GM23338 (cell line): ENCODE measurements at regions not wholly inside any gene's neighbourhood (a gene's known extent, or its start where the extent isn't known, plus 50 kb on each side); places are given as distances from the start of the nearest gene placed in this dataset.

Experiments used
- ATAC-seq: fragments of 200-7000 bp; cut with Tn5 transposase; 3 replicates; pipeline ENCODE4 v1.9.1; 2020
- DNase-seq: peaks from one replicate; pipeline ENCODE4 v3.0.0-alpha.2; 2015; ENCODE audit warnings: low spot score
- H2AFZ ChIP-seq: fragments of 200-600 bp; sonication (generic); 2 replicates; pipeline ENCODE4 v1.8.0; 2016; ENCODE audit warnings: antibody characterized with exemption, mild to moderate bottlenecking, moderate library complexity
- H3F3A ChIP-seq: fragments of 200-600 bp; sonication (generic); replicated peaks from 2 replicates; pipeline ENCODE4 v1.8.0; 2017; ENCODE audit warnings: antibody characterized with exemption, mixed run types, low read depth
- H3K27ac ChIP-seq: fragments of 200-600 bp; sonication (generic); 2 replicates; pipeline ENCODE4 v1.6.1; 2016; ENCODE audit warnings: low read depth
- H3K27me3 ChIP-seq: fragments of 200-600 bp; sonication (generic); 2 replicates; pipeline ENCODE4 v1.8.0; 2016; ENCODE audit warnings: mild to moderate bottlenecking, mixed run types, moderate library complexity; ENCODE audit not compliant: insufficient read depth
- H3K36me3 ChIP-seq: fragments of 200-600 bp; sonication (generic); 2 replicates; pipeline ENCODE4 v1.8.0; 2016; ENCODE audit warnings: mild to moderate bottlenecking; ENCODE audit not compliant: insufficient read depth
- H3K4me1 ChIP-seq: fragments of 200-600 bp; sonication (generic); 2 replicates; pipeline ENCODE4 v1.8.0; 2016; ENCODE audit warnings: mild to moderate bottlenecking, moderate library complexity; ENCODE audit not compliant: insufficient read depth
- H3K4me2 ChIP-seq: fragments of 200-600 bp; sonication (generic); 2 replicates; pipeline ENCODE4 v1.7.1; 2017; ENCODE audit warnings: mixed run types
- H3K4me3 ChIP-seq: fragments of 200-600 bp; sonication (generic); 2 replicates; pipeline ENCODE4 v1.6.1; 2016; ENCODE audit warnings: mixed run types
- H3K79me2 ChIP-seq: fragments of 200-600 bp; sonication (generic); replicated peaks from 2 replicates; pipeline ENCODE4 v1.8.0; 2017; ENCODE audit warnings: mild to moderate bottlenecking; ENCODE audit not compliant: insufficient read depth
- H3K9me2 ChIP-seq: fragments of 200-600 bp; sonication (generic); 2 replicates; pipeline ENCODE4 v1.8.0; 2017; ENCODE audit not compliant: insufficient read depth
- H4K20me1 ChIP-seq: fragments of 200-600 bp; sonication (generic); replicated peaks from 2 replicates; pipeline ENCODE4 v1.8.0; 2017; ENCODE audit warnings: mild to moderate bottlenecking; ENCODE audit not compliant: insufficient read depth
- H3K27ac Mint-ChIP-seq: 2 replicates; pipeline ENCODE4 v1.8.0; 2020; ENCODE audit warnings: inconsistent platforms, mild to moderate bottlenecking, moderate library complexity, mixed read lengths
- H3K27me3 Mint-ChIP-seq: 3 replicates; pipeline ENCODE4 v1.8.0; 2022; ENCODE audit warnings: low read depth, mild to moderate bottlenecking, moderate library complexity, mixed read lengths, inconsistent platforms; ENCODE audit not compliant: insufficient read depth, poor library complexity
- H3K36me3 Mint-ChIP-seq: 3 replicates; pipeline ENCODE4 v1.8.0; 2021; ENCODE audit warnings: low read depth, mild to moderate bottlenecking, inconsistent platforms, moderate library complexity, mixed read lengths
- H3K4me1 Mint-ChIP-seq: 3 replicates; pipeline ENCODE4 v1.8.0; 2020; ENCODE audit warnings: mild to moderate bottlenecking, inconsistent platforms, mixed read lengths
- H3K4me3 Mint-ChIP-seq: 3 replicates; pipeline ENCODE4 v1.8.0; 2021; ENCODE audit warnings: moderate library complexity, mild to moderate bottlenecking, inconsistent platforms, mixed read lengths
- H3K9me3 Mint-ChIP-seq: 3 replicates; pipeline ENCODE4 v1.8.0; 2020; ENCODE audit warnings: moderate library complexity, mild to moderate bottlenecking, inconsistent platforms, mixed read lengths
- CREB1 ChIP-seq: fragments of 250-450 bp; sonication (Bioruptor Pico); IDR thresholded peaks from 2 replicates; pipeline ENCODE4 v1.5.0; 2020; ENCODE audit warnings: low read depth, mild to moderate bottlenecking, moderate library complexity
- CTCF ChIP-seq, 2 experiments: fragments of 200-600 bp in 1 of 2; sonication (generic) in 1 of 2; conservative IDR thresholded peaks; 2 replicates each; pipeline versions ENCODE4 v1.5.1 to v1.6.1; 2016 to 2017; ENCODE audit warnings: antibody characterized with exemption in 2 of 2, low read depth in 2 of 2, mild to moderate bottlenecking in 2 of 2, moderate library complexity in 1 of 2
- EZH2 ChIP-seq: fragments of 200-600 bp; sonication (generic); IDR thresholded peaks from one replicate; pipeline ENCODE4 v1.8.0; 2017; ENCODE audit warnings: antibody characterized with exemption, mild to moderate bottlenecking, low read depth; ENCODE audit not compliant: unreplicated experiment
- EZH2phosphoT487 ChIP-seq: fragments of 200-600 bp; sonication (generic); IDR thresholded peaks from one replicate; pipeline ENCODE4 v1.8.1; 2018; ENCODE audit warnings: antibody characterized with exemption; ENCODE audit not compliant: unreplicated experiment
- NANOG ChIP-seq: IDR thresholded peaks from 2 replicates; pipeline ENCODE4 v1.6.1; 2016; ENCODE audit warnings: antibody characterized with exemption, borderline replicate concordance
- POLR2AphosphoS5 ChIP-seq: IDR thresholded peaks from 2 replicates; pipeline ENCODE4 v1.6.1; 2016; ENCODE audit warnings: antibody characterized with exemption, low read depth
- STAT1 ChIP-seq: IDR thresholded peaks from one replicate; pipeline ENCODE4 v1.6.1; 2016; ENCODE audit warnings: antibody characterized with exemption; ENCODE audit not compliant: unreplicated experiment
- ZNF114 ChIP-seq: fragments of 250-450 bp; sonication (Bioruptor Pico); IDR thresholded peaks from 2 replicates; pipeline ENCODE4 v1.5.0; 2020; ENCODE audit warnings: mild to moderate bottlenecking, moderate library complexity
- ZNF331 ChIP-seq: fragments of 250-450 bp; sonication (Bioruptor Pico); IDR thresholded peaks from 2 replicates; pipeline ENCODE4 v1.5.0; 2020; ENCODE audit warnings: low read depth, mild to moderate bottlenecking, moderate library complexity
- ZNF462 ChIP-seq: fragments of 250-450 bp; sonication (Bioruptor Pico); IDR thresholded peaks from 2 replicates; pipeline ENCODE4 v1.5.0; 2020; ENCODE audit warnings: mild to moderate bottlenecking, moderate library complexity
- TF ChIP-seq, protein P1 (sequence below): IDR thresholded peaks from one replicate; pipeline ENCODE4 v1.6.1; 2018; ENCODE audit warnings: antibody characterized with exemption; ENCODE audit not compliant: unreplicated experiment

DNA sequence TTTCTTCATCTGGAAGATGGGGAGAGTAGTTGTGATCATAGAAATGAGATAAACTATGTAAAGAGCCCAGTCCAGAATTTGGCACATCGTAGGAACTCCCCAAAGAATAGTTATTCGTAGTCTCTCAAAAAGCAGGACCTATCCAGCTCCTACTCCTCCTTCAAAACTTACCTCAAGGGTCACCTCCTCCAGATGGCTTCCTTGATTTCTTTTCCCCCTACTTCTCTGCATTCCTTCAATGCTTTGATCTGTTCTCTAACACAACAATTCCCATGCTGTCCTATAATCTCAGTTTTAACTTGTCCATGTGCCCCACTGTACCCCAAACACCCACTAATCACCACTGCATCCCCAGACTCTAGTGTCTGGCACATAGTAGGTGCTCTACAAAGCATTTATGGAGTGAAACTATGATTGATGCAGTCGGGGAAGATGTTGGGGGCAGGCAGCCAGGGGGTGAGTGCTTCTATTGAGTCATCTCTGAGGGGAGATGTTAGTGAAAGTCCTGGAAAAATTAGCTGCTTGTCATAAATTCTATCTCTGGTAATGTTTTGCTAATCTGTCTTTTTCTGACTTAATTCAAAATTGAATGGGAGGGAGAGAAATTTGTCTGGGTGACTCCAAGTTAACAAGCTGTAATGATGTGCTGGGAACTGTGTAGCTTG, 181.3 kb upstream of the KCNG1 start:
- no peak overlapping the region for H3K4me3 Mint-ChIP-seq
- no peak for TF ChIP-seq NANOG
- TF ChIP-seq POLR2AphosphoS5: no peak
- no peak for TF ChIP-seq STAT1
- TF ChIP-seq EZH2phosphoT487: no peak
- TF ChIP-seq ZNF331 (CRISPR knock-in tag): no peak
- no peak for TF ChIP-seq ZNF462 (CRISPR knock-in tag)
- no peak for TF ChIP-seq CREB1 (CRISPR knock-in tag)
- no peak for TF ChIP-seq EZH2
- TF ChIP-seq, protein P1, sequence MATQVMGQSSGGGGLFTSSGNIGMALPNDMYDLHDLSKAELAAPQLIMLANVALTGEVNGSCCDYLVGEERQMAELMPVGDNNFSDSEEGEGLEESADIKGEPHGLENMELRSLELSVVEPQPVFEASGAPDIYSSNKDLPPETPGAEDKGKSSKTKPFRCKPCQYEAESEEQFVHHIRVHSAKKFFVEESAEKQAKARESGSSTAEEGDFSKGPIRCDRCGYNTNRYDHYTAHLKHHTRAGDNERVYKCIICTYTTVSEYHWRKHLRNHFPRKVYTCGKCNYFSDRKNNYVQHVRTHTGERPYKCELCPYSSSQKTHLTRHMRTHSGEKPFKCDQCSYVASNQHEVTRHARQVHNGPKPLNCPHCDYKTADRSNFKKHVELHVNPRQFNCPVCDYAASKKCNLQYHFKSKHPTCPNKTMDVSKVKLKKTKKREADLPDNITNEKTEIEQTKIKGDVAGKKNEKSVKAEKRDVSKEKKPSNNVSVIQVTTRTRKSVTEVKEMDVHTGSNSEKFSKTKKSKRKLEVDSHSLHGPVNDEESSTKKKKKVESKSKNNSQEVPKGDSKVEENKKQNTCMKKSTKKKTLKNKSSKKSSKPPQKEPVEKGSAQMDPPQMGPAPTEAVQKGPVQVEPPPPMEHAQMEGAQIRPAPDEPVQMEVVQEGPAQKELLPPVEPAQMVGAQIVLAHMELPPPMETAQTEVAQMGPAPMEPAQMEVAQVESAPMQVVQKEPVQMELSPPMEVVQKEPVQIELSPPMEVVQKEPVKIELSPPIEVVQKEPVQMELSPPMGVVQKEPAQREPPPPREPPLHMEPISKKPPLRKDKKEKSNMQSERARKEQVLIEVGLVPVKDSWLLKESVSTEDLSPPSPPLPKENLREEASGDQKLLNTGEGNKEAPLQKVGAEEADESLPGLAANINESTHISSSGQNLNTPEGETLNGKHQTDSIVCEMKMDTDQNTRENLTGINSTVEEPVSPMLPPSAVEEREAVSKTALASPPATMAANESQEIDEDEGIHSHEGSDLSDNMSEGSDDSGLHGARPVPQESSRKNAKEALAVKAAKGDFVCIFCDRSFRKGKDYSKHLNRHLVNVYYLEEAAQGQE: no peak
- no peak for TF ChIP-seq ZNF114
- no peak for TF ChIP-seq CTCF (conservative IDR thresholded peaks at IDR 0.05; ENCODE audit: low read depth in 2 of 2)

More for the DNA sequence above, 181.3 kb upstream of the KCNG1 start:
- Mint-ChIP-seq H3K27ac (no peak overlapping the region), H3K4me1 (0 out of 3 replicates have a peak, but pooled peaks cover 2% of the 10 kb centered on the region), H3K9me3 (no peaks in the 10 kb centered on the region; the same call in 2 of the 3 replicates), H3K36me3 (no peaks in the 10 kb centered on the region), H3K27me3 (peaks cover 7% of the 10 kb centered on the region)
- no peak overlapping the region for H3K4me2 ChIP-seq
- no peak for DNase-seq
- no peaks in the 10 kb centered on the region for H3K27me3 ChIP-seq
- no peaks in the 10 kb centered on the region for H3K36me3 ChIP-seq
- no peak overlapping the region for H3K27ac ChIP-seq
- H4K20me1 ChIP-seq: no peaks in the 10 kb centered on the region
- no peaks in the 10 kb centered on the region for H3K9me2 ChIP-seq
- no peak overlapping the region for H3K4me3 ChIP-seq
- ATAC-seq: no peak
- H2AFZ ChIP-seq: no peak overlapping the region
- no peaks in the 10 kb centered on the region for H3F3A ChIP-seq
- H3K79me2 ChIP-seq: no peaks in the 10 kb centered on the region
- no peaks in the 10 kb centered on the region for H3K4me1 ChIP-seq
